ENCODE measurements at regions not wholly inside any gene's neighbourhood (a gene's known extent, or its start where the extent isn't known, plus 50 kb on each side); places are given as distances from the start of the nearest gene placed in this dataset.

- H3K4me3 Mint-ChIP-seq: no peak overlapping the region
- H3K9me3 Mint-ChIP-seq: peaks cover 9% of the 10 kb centered on the region
- no peaks in the 10 kb centered on the region for H3K27me3 Mint-ChIP-seq
- no peak overlapping the region for H3K27ac Mint-ChIP-seq
- no peak for DNase-seq (ENCODE audit: low spot score)
- no peaks in the 10 kb centered on the region for H3K4me1 Mint-ChIP-seq (ENCODE audit: low read depth in 2 of 2)
- ATAC-seq: no peak
- H3K36me3 Mint-ChIP-seq: peaks cover 4% of the 10 kb centered on the region
Observed at GRCh38 chr12:87671757-87672156, 357.4 kb downstream of the C12orf50 start.

GRCh38 chr12:87670448-87670847 lies 358.8 kb downstream of the C12orf50 start:
- DNase-seq (ENCODE audit: low spot score) (no peak), ATAC-seq (no peak)
- peaks cover 5% of the 10 kb centered on the region for H3K9me3 Mint-ChIP-seq
- no peak overlapping the region for H3K27ac Mint-ChIP-seq
- H3K4me1 Mint-ChIP-seq (ENCODE audit: low read depth in 2 of 2): no peaks in the 10 kb centered on the region
- H3K27me3 Mint-ChIP-seq: no peaks in the 10 kb centered on the region
- no peak overlapping the region for H3K4me3 Mint-ChIP-seq
- H3K36me3 Mint-ChIP-seq: peaks cover under 1% of the 10 kb centered on the region

- Mint-ChIP-seq H3K9me3 (peaks cover 1% of the 10 kb centered on the region), H3K27ac (no peak overlapping the region), H3K4me1 (ENCODE audit: low read depth in 2 of 2) (no peaks in the 10 kb centered on the region), H3K36me3 (no peaks in the 10 kb centered on the region), H3K4me3 (no peak overlapping the region), H3K27me3 (no peaks in the 10 kb centered on the region)
- ATAC-seq (no peak), DNase-seq (ENCODE audit: low spot score) (no peak)
Observed at GRCh38 chr12:87667378-87667777, 361.8 kb downstream of the C12orf50 start.

- no peak for ATAC-seq
- no peak overlapping the region for H3K4me3 Mint-ChIP-seq
Observed at GRCh38 chr12:87661786-87662377, 367.3 kb downstream of the C12orf50 start.

GRCh38 chr12:87660987-87661774 lies 368.0 kb downstream of the C12orf50 start:
- ATAC-seq (no peak), DNase-seq (ENCODE audit: low spot score) (no peak)
- Mint-ChIP-seq H3K4me1 (ENCODE audit: low read depth in 2 of 2) (peaks cover 0 to 3% of the 10 kb centered on the region in 2 donors), H3K27ac (no peak overlapping the region), H3K36me3 (no peaks in the 10 kb centered on the region), H3K9me3 (peaks cover 12% of the 10 kb centered on the region), H3K27me3 (no peaks in the 10 kb centered on the region), H3K4me3 (no peak overlapping the region)

More at GRCh38 chr12:87661786-87662377, 367.3 kb downstream of the C12orf50 start:
- DNase-seq (ENCODE audit: low spot score): no peak
- no peak overlapping the region for H3K27ac Mint-ChIP-seq
- H3K36me3 Mint-ChIP-seq: no peaks in the 10 kb centered on the region
- H3K9me3 Mint-ChIP-seq: peaks cover 8% of the 10 kb centered on the region
- no peaks in the 10 kb centered on the region for H3K27me3 Mint-ChIP-seq
- H3K4me1 Mint-ChIP-seq (ENCODE audit: low read depth in 2 of 2): peaks cover 0 to 3% of the 10 kb centered on the region in 2 donors

GRCh38 chr12:87660291-87660690 lies 368.9 kb downstream of the C12orf50 start:
- ATAC-seq (no peak), DNase-seq (ENCODE audit: low spot score) (no peak)
- H3K4me3 Mint-ChIP-seq: no peak overlapping the region
- no peaks in the 10 kb centered on the region for H3K27me3 Mint-ChIP-seq
- no peak overlapping the region for H3K27ac Mint-ChIP-seq
- peaks cover 13% of the 10 kb centered on the region for H3K9me3 Mint-ChIP-seq
- H3K36me3 Mint-ChIP-seq: no peaks in the 10 kb centered on the region
- peaks cover 0 to 3% of the 10 kb centered on the region in 2 donors for H3K4me1 Mint-ChIP-seq (ENCODE audit: low read depth in 2 of 2)

GRCh38 chr12:87656311-87656710 lies 372.9 kb downstream of the C12orf50 start:
- Mint-ChIP-seq H3K4me1 (ENCODE audit: low read depth in 2 of 2) (no peaks in the 10 kb centered on the region), H3K27me3 (no peaks in the 10 kb centered on the region), H3K4me3 (no peak overlapping the region), H3K36me3 (no peaks in the 10 kb centered on the region), H3K9me3 (peaks cover 21% of the 10 kb centered on the region), H3K27ac (no peak overlapping the region)
- no peak for ATAC-seq
- no peak for DNase-seq (ENCODE audit: low spot score)

- no peak overlapping the region for H3K4me3 Mint-ChIP-seq
- H3K9me3 Mint-ChIP-seq: peaks cover 21% of the 10 kb centered on the region
- ATAC-seq (no peak), DNase-seq (ENCODE audit: low spot score) (no peak)
- H3K27me3 Mint-ChIP-seq: no peaks in the 10 kb centered on the region
- no peaks in the 10 kb centered on the region for H3K36me3 Mint-ChIP-seq
- no peak overlapping the region for H3K27ac Mint-ChIP-seq
- H3K4me1 Mint-ChIP-seq (ENCODE audit: low read depth in 2 of 2): no peaks in the 10 kb centered on the region
Observed at GRCh38 chr12:87651670-87652425, 377.4 kb downstream of the C12orf50 start.

GRCh38 chr12:87642245-87642644 lies 387.0 kb downstream of the C12orf50 start:
- Mint-ChIP-seq H3K9me3 (peaks cover 13% of the 10 kb centered on the region), H3K27ac (no peak overlapping the region), H3K4me3 (no peak overlapping the region), H3K4me1 (ENCODE audit: low read depth in 2 of 2) (no peaks in the 10 kb centered on the region), H3K27me3 (no peaks in the 10 kb centered on the region), H3K36me3 (peaks cover 5% of the 10 kb centered on the region)
- DNase-seq (ENCODE audit: low spot score): no peak
- no peak for ATAC-seq

GRCh38 chr12:87618199-87618598 lies 411.0 kb downstream of the C12orf50 start:
- Mint-ChIP-seq H3K9me3 (peaks cover 10% of the 10 kb centered on the region), H3K27ac (no peak overlapping the region)
- ATAC-seq: no peak

GRCh38 chr12:87612996-87613395 lies 416.2 kb downstream of the C12orf50 start:
- no peak for DNase-seq (ENCODE audit: low spot score)
- H3K27me3 Mint-ChIP-seq: no peaks in the 10 kb centered on the region
- ATAC-seq: no peak
- no peak overlapping the region for H3K4me3 Mint-ChIP-seq
- H3K36me3 Mint-ChIP-seq: no peaks in the 10 kb centered on the region
- H3K9me3 Mint-ChIP-seq: peaks cover 9% of the 10 kb centered on the region
- no peak overlapping the region for H3K27ac Mint-ChIP-seq
- H3K4me1 Mint-ChIP-seq (ENCODE audit: low read depth in 2 of 2): no peaks in the 10 kb centered on the region

More at GRCh38 chr12:87618199-87618598, 411.0 kb downstream of the C12orf50 start:
- no peak overlapping the region for H3K4me3 Mint-ChIP-seq
- no peaks in the 10 kb centered on the region for H3K27me3 Mint-ChIP-seq
- DNase-seq (ENCODE audit: low spot score): no peak
- no peaks in the 10 kb centered on the region for H3K36me3 Mint-ChIP-seq
- no peaks in the 10 kb centered on the region for H3K4me1 Mint-ChIP-seq (ENCODE audit: low read depth in 2 of 2)

GRCh38 chr12:87608321-87608720 lies 420.9 kb downstream of the C12orf50 start:
- no peaks in the 10 kb centered on the region for H3K4me1 Mint-ChIP-seq (ENCODE audit: low read depth in 2 of 2)
- no peaks in the 10 kb centered on the region for H3K27me3 Mint-ChIP-seq
- no peaks in the 10 kb centered on the region for H3K36me3 Mint-ChIP-seq
- no peak overlapping the region for H3K4me3 Mint-ChIP-seq
- peaks cover 19% of the 10 kb centered on the region for H3K9me3 Mint-ChIP-seq
- H3K27ac Mint-ChIP-seq: no peak overlapping the region
- DNase-seq (ENCODE audit: low spot score) (no peak), ATAC-seq (no peak)

GRCh38 chr12:87603727-87604126 lies 425.5 kb downstream of the C12orf50 start:
- Mint-ChIP-seq H3K36me3 (no peaks in the 10 kb centered on the region), H3K27me3 (no peaks in the 10 kb centered on the region), H3K27ac (no peak overlapping the region)

GRCh38 chr12:87599459-87599858 lies 429.7 kb downstream of the C12orf50 start:
- DNase-seq (ENCODE audit: low spot score): no peak
- Mint-ChIP-seq H3K9me3 (peaks cover 23% of the 10 kb centered on the region), H3K4me1 (ENCODE audit: low read depth in 2 of 2) (no peaks in the 10 kb centered on the region), H3K27ac (no peak overlapping the region), H3K27me3 (no peaks in the 10 kb centered on the region), H3K4me3 (no peak overlapping the region), H3K36me3 (peaks cover 4% of the 10 kb centered on the region)
- ATAC-seq: no peak

More at GRCh38 chr12:87603727-87604126, 425.5 kb downstream of the C12orf50 start:
- H3K4me1 Mint-ChIP-seq (ENCODE audit: low read depth in 2 of 2): no peaks in the 10 kb centered on the region
- ATAC-seq (no peak), DNase-seq (ENCODE audit: low spot score) (no peak)
- H3K4me3 Mint-ChIP-seq: no peak overlapping the region
- peaks cover 19% of the 10 kb centered on the region for H3K9me3 Mint-ChIP-seq
